Thyroid gland (tissue), 4 donors: ENCODE measurements at regions not wholly inside any gene's neighbourhood (a gene's known extent, or its start where the extent isn't known, plus 50 kb on each side); places are given as distances from the start of the nearest gene placed in this dataset.

Source experiments
- DNase-seq, 2 donors: peaks; one replicate each; pipeline ENCODE4 v3.0.0-alpha.2; 2019
- H3K27ac ChIP-seq, 3 donors: fragments of 200-600 bp; sonication (generic); 1 replicate in 2 of 3; 2 replicates in 1 of 3; pipeline ENCODE4 v1.5.1; 2016 to 2019; ENCODE audit warnings: mild to moderate bottlenecking in 1 of 3, moderate library complexity in 1 of 3
- H3K27me3 ChIP-seq: fragments of 200-600 bp; sonication (generic); one replicate; pipeline ENCODE4 v1.5.1; 2019
- H3K36me3 ChIP-seq, 2 donors: fragments of 200-600 bp; sonication (generic); one replicate each; pipeline ENCODE4 v1.5.1; 2016 to 2019
- H3K4me1 ChIP-seq, 2 donors: fragments of 200-600 bp; sonication (generic); one replicate each; pipeline ENCODE4 v1.5.1; 2017 to 2019
- H3K4me3 ChIP-seq, 3 donors: fragments of 200-600 bp; sonication (generic); replicated peaks in 1 of 3; 1 replicate in 2 of 3; 2 replicates in 1 of 3; pipeline ENCODE4 v1.5.1; 2016; ENCODE audit warnings: mild to moderate bottlenecking in 1 of 3
- H3K9me3 ChIP-seq: fragments of 200-600 bp; sonication (generic); one replicate; pipeline ENCODE4 v1.5.1; 2017
- CTCF ChIP-seq, 6 experiments: fragments of 200-600 bp in 3 of 6; fragments of 450-650 bp in 3 of 6; sonication (generic) in 3 of 6; IDR thresholded peaks; one replicate each; pipeline ENCODE4 v1.5.1; 2016 to 2019; ENCODE audit warnings: antibody characterized with exemption in 6 of 6, mild to moderate bottlenecking in 2 of 6, inconsistent platforms in 1 of 6, moderate library complexity in 1 of 6
- POLR2A ChIP-seq, 2 donors: fragments of 450-650 bp; IDR thresholded peaks; one replicate each; pipeline ENCODE4 v1.6.1; 2017; ENCODE audit warnings: antibody characterized with exemption in 2 of 2, mild to moderate bottlenecking in 2 of 2, moderate library complexity in 1 of 2
- WGBS, 2 donors: methylation state at CpG; one replicate each; pipeline ENCODE4 v1.1.5; 2017; 5-methylcytosine and 5-hydroxymethylcytosine counted together
- intact Hi-C: fragments of 100-400 bp; cut with DNase I; formaldehyde crosslinking; loops from one replicate; pipeline ENCODE4 v1.15.1; 2023

GRCh38 chr5:152804179-152804578, 399.1 kb upstream of the NMUR2 start:
- H3K4me1 ChIP-seq, result no peaks in the 10 kb centered on the region
- 35 to 40% methylated on average over 3 of the region's 3 CpGs for WGBS, 2 donors
- no peak for TF ChIP-seq POLR2A (IDR thresholded peaks at IDR 0.05)
- TF ChIP-seq CTCF (IDR thresholded peaks at IDR 0.05), result no peak
- H3K36me3 ChIP-seq, result no peaks in the 10 kb centered on the region
- DNase-seq, result no peak
- no peak overlapping the region for H3K27ac ChIP-seq
- intact Hi-C loops, result no loop called here
- no peak overlapping the region for H3K4me3 ChIP-seq
- no peaks in the 10 kb centered on the region for H3K27me3 ChIP-seq
- no peaks in the 10 kb centered on the region for H3K9me3 ChIP-seq

- intact Hi-C loops, result no loop called here
- WGBS, 2 donors, result 88 to 90% methylated on average over 5 of the region's 5 CpGs
- no peak for DNase-seq
- H3K4me3 ChIP-seq, result no peak overlapping the region
- H3K9me3 ChIP-seq, result no peaks in the 10 kb centered on the region
- no peaks in the 10 kb centered on the region for H3K36me3 ChIP-seq
- H3K4me1 ChIP-seq, result no peaks in the 10 kb centered on the region
- no peaks in the 10 kb centered on the region for H3K27me3 ChIP-seq
- H3K27ac ChIP-seq, result no peak overlapping the region
- TF ChIP-seq CTCF (IDR thresholded peaks at IDR 0.05) (no peak), POLR2A (IDR thresholded peaks at IDR 0.05) (no peak)
These were observed 406.9 kb upstream of the NMUR2 start for GRCh38 chr5:152811988-152812387.

- Histone ChIP-seq H3K36me3 (no peaks in the 10 kb centered on the region), H3K9me3 (no peaks in the 10 kb centered on the region), H3K4me1 (no peaks in the 10 kb centered on the region), H3K27ac (no peak overlapping the region), H3K27me3 (no peaks in the 10 kb centered on the region), H3K4me3 (no peak overlapping the region)
- 74 to 91% methylated on average over 6 of the region's 6 CpGs for WGBS, 2 donors
- TF ChIP-seq POLR2A (IDR thresholded peaks at IDR 0.05), result no peak
- TF ChIP-seq CTCF (IDR thresholded peaks at IDR 0.05), result no peak
- no peak for DNase-seq
- intact Hi-C loops, result no loop called here
These were observed 408.4 kb upstream of the NMUR2 start for GRCh38 chr5:152813526-152813925.

DNA sequence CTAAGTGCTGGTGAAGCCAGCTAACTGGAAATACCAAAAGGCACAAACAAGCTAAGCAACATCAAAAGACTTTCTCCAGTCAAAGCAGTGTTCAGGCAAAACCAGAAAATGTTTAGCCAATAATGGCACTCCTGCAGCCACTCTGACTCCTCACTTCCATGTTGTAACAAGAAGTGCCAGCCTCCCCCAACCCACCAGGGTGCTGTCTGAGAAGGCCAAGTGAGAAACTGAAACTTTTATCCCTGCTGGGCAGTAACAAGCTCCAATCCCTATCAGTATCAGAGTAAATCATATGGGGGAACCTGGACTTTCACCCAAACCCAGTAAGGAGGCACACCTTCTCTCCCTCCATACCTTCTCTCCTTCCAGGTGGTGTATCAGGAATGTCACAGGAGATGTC, 414.8 kb upstream of the NMUR2 start:
- Histone ChIP-seq H3K4me1 (no peaks in the 10 kb centered on the region), H3K36me3 (no peaks in the 10 kb centered on the region), H3K9me3 (no peaks in the 10 kb centered on the region), H3K4me3 (no peak overlapping the region), H3K27ac (no peak overlapping the region), H3K27me3 (no peaks in the 10 kb centered on the region)
- TF ChIP-seq CTCF (IDR thresholded peaks at IDR 0.05) (no peak), POLR2A (IDR thresholded peaks at IDR 0.05) (no peak)
- DNase-seq, result no peak
- intact Hi-C loops, result no loop called here

DNA sequence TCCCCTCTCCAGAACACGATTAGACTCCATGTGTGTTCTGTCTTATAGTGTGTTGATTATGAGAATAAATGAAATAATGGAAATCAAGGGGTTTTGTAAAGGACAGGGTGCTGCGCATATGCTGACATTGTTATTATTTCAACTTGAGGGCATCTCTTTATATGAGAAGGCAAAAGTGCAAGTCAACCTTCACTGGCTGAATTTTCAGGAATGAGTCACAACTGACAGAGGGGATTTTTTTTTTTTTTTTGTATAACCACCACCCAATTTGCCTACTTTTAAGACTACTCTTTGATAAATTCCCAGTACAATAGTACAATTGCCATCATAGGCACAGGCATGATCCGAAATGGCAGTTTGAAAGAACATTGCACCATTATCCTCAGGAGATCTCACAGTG, 419.2 kb upstream of the NMUR2 start:
- H3K4me3 ChIP-seq, result no peak overlapping the region
- WGBS, 2 donors, result 87 to 90% methylated on average over 3 of the region's 3 CpGs
- no peaks in the 10 kb centered on the region for H3K27me3 ChIP-seq
- H3K27ac ChIP-seq, result no peak overlapping the region
- no peaks in the 10 kb centered on the region for H3K36me3 ChIP-seq
- no peaks in the 10 kb centered on the region for H3K9me3 ChIP-seq
- TF ChIP-seq POLR2A (IDR thresholded peaks at IDR 0.05), result no peak
- no peak for TF ChIP-seq CTCF (IDR thresholded peaks at IDR 0.05)
- intact Hi-C loops, result no loop called here
- peaks cover 5 to 8% of the 10 kb centered on the region in 2 donors for H3K4me1 ChIP-seq
- no peak for DNase-seq
